Endothelial cell (in vitro differentiated cells): ENCODE measurements at regions not wholly inside any gene's neighbourhood (a gene's known extent, or its start where the extent isn't known, plus 50 kb on each side); places are given as distances from the start of the nearest gene placed in this dataset.
"Not testable (repeated sequence)": the region's sequence is repeated elsewhere in the genome, so short reads cannot be mapped to it uniquely, and the experiment has no call there.

ENCODE experiments used
- DNase-seq: peaks from one replicate; pipeline ENCODE4 v3.0.0; 2021; ENCODE audit warnings: low spot score
- H3K27ac Mint-ChIP-seq: one replicate; pipeline ENCODE4 v1.8.0; 2021; ENCODE audit warnings: mixed read lengths, inconsistent platforms; ENCODE audit not compliant: unreplicated experiment
- H3K27me3 Mint-ChIP-seq: one replicate; pipeline ENCODE4 v1.8.0; 2021; ENCODE audit warnings: mild to moderate bottlenecking, moderate library complexity, mixed read lengths, inconsistent platforms; ENCODE audit not compliant: unreplicated experiment
- H3K36me3 Mint-ChIP-seq: one replicate; pipeline ENCODE4 v1.8.0; 2021; ENCODE audit warnings: mild to moderate bottlenecking, low read depth, mixed read lengths, inconsistent platforms; ENCODE audit not compliant: unreplicated experiment
- H3K4me1 Mint-ChIP-seq: one replicate; pipeline ENCODE4 v1.8.0; 2021; ENCODE audit warnings: mild to moderate bottlenecking, mixed read lengths, inconsistent platforms; ENCODE audit not compliant: unreplicated experiment
- H3K4me3 Mint-ChIP-seq: one replicate; pipeline ENCODE4 v1.8.0; 2021; ENCODE audit warnings: mild to moderate bottlenecking, mixed read lengths, inconsistent platforms; ENCODE audit not compliant: unreplicated experiment
- H3K9me3 Mint-ChIP-seq: one replicate; pipeline ENCODE4 v1.8.0; 2021; ENCODE audit warnings: mixed read lengths, inconsistent platforms; ENCODE audit not compliant: unreplicated experiment
- TF ChIP-seq, protein P1 (sequence below): fragments of 200-600 bp; sonication (generic); IDR thresholded peaks from one replicate; pipeline ENCODE4 v1.5.0; 2021; ENCODE audit warnings: antibody characterized with exemption; ENCODE audit not compliant: unreplicated experiment

DNA sequence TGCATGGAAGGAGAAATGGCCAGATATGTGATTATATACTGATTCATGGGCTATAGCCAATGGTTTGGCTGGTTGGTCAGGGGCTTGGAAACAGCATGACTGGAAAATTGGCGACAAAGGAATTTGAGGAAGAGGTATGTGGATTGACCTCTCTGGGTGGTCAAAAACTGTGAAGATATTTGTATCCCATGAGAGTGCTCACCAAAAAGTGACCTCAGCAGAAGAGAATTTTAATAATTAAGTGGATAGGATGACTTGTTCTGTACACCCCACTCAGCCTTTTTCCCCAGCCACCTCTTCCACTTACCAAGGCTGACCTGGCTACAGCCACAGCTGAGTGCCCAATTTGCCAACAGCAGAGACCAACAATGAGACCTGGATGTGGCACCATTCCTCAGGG is 146.7 kb downstream of the GPR37 start:
- H3K4me3 Mint-ChIP-seq: no peak overlapping the region
- TF ChIP-seq, protein P1, sequence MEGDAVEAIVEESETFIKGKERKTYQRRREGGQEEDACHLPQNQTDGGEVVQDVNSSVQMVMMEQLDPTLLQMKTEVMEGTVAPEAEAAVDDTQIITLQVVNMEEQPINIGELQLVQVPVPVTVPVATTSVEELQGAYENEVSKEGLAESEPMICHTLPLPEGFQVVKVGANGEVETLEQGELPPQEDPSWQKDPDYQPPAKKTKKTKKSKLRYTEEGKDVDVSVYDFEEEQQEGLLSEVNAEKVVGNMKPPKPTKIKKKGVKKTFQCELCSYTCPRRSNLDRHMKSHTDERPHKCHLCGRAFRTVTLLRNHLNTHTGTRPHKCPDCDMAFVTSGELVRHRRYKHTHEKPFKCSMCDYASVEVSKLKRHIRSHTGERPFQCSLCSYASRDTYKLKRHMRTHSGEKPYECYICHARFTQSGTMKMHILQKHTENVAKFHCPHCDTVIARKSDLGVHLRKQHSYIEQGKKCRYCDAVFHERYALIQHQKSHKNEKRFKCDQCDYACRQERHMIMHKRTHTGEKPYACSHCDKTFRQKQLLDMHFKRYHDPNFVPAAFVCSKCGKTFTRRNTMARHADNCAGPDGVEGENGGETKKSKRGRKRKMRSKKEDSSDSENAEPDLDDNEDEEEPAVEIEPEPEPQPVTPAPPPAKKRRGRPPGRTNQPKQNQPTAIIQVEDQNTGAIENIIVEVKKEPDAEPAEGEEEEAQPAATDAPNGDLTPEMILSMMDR: no peak
- no peak for DNase-seq
- no peak overlapping the region for H3K27ac Mint-ChIP-seq
- no peaks in the 10 kb centered on the region for H3K9me3 Mint-ChIP-seq
- H3K36me3 Mint-ChIP-seq: no peaks in the 10 kb centered on the region
- H3K4me1 Mint-ChIP-seq: no peaks in the 10 kb centered on the region
- peaks cover under 1% of the 10 kb centered on the region for H3K27me3 Mint-ChIP-seq

DNA sequence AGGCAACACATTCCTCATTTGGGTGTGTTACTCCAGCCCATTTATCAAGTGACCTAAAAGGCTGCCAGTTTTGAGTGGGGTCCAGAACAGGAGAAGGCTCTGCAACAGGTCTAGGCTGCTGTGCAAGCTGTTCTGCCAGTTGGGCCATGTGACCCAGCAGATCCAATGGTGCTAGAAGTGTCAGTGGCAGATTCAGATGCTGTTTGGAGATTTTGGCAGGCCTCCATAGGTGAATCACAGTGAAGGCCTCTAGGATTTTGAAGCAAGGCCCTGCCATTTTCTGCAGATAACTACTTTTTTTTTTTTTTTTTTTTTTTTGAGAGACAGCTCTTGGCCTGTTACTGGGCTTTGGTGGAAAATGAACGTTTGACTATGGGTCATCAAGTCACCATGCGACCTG is 147.5 kb downstream of the GPR37 start:
- H3K4me1 Mint-ChIP-seq, DNase-seq, H3K27ac Mint-ChIP-seq, H3K4me3 Mint-ChIP-seq, H3K36me3 Mint-ChIP-seq, H3K9me3 Mint-ChIP-seq, H3K27me3 Mint-ChIP-seq: not testable (repeated sequence)

DNA sequence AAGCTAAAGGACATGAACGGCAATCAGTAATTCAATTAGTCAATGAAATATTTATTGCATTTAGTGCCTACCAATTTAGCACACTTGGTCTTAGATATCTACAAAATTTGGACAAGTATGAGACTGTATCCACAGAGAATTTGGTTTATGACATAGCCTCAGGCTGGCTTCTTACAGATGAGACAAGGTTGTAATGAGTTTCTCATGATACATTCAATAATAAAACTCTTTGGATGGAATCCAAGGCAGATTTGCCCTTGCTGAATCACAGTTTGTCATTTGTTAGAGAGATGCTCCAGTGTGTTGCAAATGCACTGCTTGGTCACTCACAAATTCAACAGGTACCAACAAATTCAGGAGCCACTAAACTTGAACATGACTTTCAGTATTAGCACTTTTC is 162.5 kb downstream of the GPR37 start:
- no peaks in the 10 kb centered on the region for H3K4me1 Mint-ChIP-seq
- H3K9me3 Mint-ChIP-seq: no peaks in the 10 kb centered on the region
- no peaks in the 10 kb centered on the region for H3K36me3 Mint-ChIP-seq
- TF ChIP-seq, protein P1: no peak
- DNase-seq: no peak
- no peak overlapping the region for H3K27ac Mint-ChIP-seq
- no peaks in the 10 kb centered on the region for H3K27me3 Mint-ChIP-seq
- H3K4me3 Mint-ChIP-seq: no peak overlapping the region

DNA sequence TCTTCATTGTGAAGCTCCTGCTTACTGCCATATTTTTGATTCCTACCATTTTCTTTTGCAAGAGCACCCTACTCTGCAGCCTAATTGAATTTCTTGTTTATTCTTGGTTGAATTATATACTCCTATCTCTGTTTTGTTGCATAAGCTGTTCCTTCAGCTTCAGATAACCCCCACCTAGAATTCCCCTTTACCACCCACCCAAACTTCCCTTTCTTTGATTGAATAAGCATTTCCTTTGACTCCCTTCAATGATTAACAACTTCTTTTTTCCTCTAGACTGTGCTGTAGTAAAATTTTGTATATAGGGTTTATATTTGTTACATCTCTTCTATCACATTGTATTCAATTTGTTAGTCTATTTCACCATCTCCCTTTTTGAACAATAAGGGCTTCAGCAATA is 168.1 kb downstream of the GPR37 start:
- Mint-ChIP-seq H3K4me1 (no peaks in the 10 kb centered on the region), H3K27ac (no peak overlapping the region), H3K9me3 (no peaks in the 10 kb centered on the region), H3K27me3 (no peaks in the 10 kb centered on the region), H3K36me3 (no peaks in the 10 kb centered on the region), H3K4me3 (no peak overlapping the region)
- DNase-seq: no peak
- TF ChIP-seq, protein P1: no peak

DNA sequence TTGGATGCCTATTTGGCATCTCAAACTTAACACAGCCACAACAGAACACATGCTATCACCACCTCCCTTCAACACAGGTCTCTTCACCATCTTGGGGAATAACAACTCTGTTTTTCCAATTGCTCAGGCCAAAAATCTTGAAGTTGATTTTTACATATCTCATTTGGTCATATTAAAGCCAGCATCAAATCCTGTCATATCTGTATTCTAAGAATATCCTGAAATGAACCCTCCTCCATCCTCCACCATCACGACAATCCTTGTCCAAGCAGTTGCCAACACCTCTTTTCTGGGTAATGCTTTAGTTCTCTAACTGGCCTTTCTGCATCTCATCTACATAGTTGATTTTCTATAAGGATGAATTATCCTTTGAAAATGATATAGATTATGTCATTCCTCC is 168.7 kb downstream of the GPR37 start:
- no peak for DNase-seq
- Mint-ChIP-seq H3K4me3 (no peak overlapping the region), H3K4me1 (no peaks in the 10 kb centered on the region), H3K27ac (no peak overlapping the region), H3K9me3 (no peaks in the 10 kb centered on the region), H3K36me3 (no peaks in the 10 kb centered on the region), H3K27me3 (no peaks in the 10 kb centered on the region)
- TF ChIP-seq, protein P1: no peak

DNA sequence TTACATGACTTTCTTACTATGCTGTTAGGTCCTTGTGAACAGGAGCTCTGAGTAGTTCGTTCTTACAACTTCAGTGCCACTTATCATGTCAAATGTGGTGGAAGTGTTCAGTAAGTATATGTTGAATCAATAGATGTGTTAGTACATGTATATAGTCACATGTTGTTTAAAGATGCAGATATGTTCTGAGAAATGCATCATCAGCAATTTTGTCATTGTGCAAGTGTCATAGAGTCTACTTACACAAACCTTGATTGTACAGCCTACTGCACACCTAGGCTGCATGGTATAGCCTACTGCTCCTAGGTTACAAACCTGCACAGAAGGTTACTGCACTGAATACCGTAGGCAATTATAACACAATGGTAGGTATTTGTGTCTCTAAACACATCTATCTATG is 174.8 kb downstream of the GPR37 start:
- DNase-seq: no peak
- Mint-ChIP-seq H3K4me1 (no peaks in the 10 kb centered on the region), H3K27me3 (no peaks in the 10 kb centered on the region), H3K36me3 (no peaks in the 10 kb centered on the region), H3K4me3 (no peak overlapping the region), H3K9me3 (no peaks in the 10 kb centered on the region), H3K27ac (no peak overlapping the region)
- TF ChIP-seq, protein P1: no peak
